ENCODE measurements at regions not wholly inside any gene's neighbourhood (a gene's known extent, or its start where the extent isn't known, plus 50 kb on each side); places are given as distances from the start of the nearest gene placed in this dataset.
A peak's percentile ranks its signal among the peaks of the same experiment; 100 is the strongest.
"Not testable (repeated sequence)": the region's sequence is repeated elsewhere in the genome, so short reads cannot be mapped to it uniquely, and the experiment has no call there.

DNA sequence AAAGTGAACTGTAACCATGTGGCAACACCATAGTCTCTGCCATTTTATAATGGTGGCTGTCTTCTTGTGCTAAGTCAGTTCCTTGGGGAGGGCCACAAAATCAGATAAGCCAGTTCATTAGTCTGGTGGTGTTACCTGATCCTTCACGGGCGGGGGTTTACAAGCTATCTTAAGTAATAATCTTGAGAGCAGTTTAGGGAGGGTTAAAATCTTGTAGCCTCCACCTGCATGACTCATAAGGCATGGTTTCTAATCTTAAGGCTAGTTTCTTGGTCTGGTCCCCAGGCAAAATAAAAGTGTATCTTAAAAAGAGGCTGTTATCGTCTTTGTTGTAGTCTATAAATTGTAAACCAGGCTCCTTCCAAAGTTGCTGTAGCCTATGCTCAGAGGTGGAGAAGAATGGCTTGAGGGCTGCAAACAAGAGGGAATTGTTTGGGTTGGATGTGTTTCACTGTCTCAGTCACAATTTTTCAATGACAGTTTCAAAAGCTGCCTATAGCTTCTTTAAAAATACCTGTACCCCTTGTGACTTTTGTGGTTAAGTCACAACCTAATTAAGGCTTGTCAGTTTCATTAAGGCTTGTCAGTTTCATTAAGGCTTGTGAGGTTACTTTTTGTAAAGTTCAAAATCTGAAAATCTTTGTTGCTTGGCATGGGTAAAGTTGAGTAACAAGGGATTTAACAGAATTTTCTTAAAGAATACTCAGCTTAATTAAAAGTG is 135.7 kb downstream of the RPS4Y2 start:
- DNase-seq (ENCODE audit: low spot score) = no peak

DNA sequence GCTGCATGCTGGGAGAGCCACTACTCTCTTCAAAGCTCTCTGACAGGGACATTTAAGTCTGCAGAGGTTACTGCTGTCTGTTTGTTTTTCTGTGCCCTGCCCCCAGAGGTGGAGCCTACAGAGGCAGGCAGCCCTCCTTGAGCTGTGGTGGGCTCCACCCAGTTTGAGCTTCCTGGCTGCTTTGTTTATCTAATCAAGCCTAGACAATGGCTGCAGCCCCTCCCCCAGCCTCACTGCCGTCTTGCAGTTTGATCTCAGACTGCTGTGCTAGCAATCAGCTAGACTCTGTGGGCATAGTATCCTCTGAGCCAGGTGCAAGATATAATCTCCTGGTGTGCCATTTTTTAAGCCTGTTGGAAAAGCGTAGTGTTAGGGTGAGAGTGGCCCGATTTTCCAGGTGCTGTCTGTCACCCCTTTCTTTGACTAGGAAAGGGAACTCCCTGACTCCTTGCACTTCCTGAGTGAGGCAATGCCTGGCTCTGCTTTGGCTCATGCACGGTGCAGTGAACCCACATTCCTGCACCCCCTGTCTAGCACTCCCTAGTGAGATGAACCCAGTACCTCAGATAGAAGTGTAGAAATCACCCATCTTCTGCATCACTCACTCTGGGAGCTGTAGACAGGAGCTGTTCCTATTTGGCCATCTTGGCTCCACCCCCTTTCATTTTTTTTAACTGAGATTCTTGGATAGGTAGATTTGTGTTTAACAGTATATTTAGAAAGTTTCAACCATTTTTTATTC is 169.6 kb downstream of the RPS4Y2 start:
- DNase-seq (ENCODE audit: low spot score) = peak; percentile 46

DNA sequence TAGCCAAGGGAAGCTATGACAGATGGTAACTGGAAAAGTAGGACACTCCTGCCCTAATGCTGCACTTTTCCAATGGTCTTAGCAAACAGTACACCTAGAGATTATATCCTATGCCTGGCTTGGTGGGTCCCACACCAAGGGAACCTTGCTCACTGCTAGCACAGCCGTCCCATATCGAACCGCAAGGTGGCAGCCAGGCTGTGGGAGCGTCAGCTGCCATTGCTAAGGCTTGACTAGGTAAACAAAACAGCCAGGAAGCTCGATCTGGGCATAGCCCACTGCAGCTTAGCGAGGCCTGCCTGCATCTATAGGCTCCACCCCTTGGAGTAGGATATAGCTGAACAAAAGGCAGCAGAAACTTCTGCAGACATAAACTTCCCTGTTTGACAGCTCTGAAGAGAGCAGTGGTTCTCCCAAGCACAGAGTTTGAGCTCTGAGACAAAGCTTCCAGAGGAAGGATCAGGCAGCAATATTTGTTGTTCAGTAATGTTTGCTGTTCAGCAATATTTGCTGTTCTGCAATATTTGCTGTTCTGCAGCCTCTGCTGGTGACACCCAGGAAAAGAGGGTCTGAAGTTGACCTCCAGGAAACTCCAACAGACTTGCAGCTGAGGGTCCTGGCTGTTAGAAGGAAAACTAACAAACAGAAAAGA is 173.9 kb downstream of the RPS4Y2 start:
- no peak for DNase-seq (ENCODE audit: low spot score)

DNA sequence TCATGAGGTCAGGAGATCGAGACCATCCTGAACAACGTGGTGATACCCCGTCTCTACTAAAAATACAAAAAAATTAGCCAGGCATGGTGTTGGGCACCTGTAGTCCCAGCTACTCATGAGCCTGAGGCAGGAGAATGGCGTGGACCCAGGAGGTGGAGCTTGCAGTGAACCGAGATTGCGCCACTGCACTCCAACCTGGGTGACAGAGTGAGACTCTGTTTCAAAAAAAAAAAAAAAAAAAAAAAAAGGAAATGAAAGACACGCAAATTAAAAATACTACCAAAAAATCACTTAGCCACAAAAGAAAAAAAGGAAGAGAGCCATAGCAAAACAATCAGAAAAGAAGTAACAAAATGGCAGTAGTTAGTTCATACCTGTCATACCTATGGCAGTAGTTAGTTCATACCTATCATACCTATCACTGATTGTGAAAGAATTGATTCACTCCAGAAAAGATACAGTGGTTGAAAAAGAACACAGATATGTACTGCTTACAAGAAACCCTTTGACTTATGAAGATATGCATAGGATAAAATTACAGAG is 180.9 kb downstream of the RPS4Y2 start:
- not testable (repeated sequence) for DNase-seq (ENCODE audit: low spot score)

DNA sequence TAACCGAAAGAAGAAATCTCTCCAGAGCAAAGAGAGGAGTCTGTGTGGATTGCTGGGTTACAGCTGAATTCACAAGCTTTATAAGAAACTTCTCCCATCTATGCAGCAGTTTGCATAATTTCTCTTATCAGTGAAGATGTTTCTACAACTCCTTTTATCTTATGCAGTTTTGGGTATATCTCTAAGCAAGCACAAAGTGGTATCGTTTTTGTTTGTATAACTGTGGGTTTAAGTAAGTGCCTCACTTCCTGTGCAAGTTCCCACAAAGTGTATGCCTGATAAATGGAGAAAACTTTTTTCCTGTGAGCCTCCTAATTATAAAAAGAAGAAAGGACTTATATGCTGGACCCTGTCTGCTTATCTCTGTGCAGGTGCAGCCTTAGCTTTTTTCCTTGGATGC is 205.6 kb downstream of the RPS4Y2 start:
- no peak for DNase-seq (ENCODE audit: low spot score)

DNA sequence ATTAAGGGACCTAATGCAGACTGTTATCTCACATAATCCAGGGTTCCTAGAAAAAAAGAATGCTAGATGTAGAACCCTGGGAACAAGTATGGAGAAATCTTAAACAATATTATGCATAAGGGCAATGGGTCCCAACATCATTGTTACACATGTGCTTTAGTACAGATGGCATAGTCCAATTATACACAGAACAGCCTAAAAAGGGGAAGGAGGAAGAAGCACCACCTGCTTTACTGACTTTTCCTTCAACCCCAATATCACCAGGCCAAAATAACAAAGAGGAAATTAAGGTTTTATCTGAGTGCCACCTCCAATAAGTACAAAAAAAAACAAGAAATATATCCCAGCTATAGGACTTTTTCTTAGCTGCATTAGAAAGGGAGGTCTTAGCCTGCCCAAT is 211.9 kb downstream of the RPS4Y2 start:
- no peak for DNase-seq (ENCODE audit: low spot score)

DNA sequence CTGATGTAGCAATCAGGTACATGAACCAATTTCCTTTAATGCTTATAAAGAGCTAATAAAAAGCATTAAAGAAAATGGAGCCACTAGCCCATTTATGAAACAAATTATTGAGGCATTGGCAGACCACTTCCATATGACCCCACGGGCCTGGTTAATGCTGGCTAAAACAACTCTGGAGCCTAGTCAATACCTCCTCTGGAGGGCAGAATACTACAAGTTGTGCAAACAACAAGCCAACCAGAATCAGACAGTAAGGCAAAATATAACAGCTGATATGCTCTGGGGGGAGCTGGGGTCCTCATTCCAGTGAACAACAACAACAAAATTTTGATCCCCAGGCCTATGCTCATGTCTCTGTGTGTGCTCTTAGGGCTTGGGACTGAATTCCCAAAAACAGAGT is 212.3 kb downstream of the RPS4Y2 start:
- peak; percentile 4 for DNase-seq (ENCODE audit: low spot score)

DNA sequence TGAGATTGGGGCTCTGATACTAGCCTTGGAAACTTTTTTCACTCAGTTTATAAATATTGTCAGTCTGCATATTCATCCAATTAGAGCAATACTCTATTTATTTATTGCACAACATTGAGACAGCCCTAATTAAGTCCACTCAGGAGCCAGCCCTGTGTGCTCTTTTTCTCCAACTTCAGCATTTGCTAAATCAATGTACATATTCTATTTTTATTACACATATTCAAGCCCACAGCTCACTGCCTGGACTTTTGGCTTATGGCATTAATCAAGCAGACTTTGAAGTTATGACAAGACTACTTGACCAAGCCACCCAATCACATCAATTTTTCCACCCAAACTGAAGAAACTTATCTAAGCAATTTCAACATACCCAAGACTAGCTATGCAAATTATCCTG is 215.5 kb downstream of the RPS4Y2 start:
- DNase-seq (ENCODE audit: low spot score) = no peak

DNA sequence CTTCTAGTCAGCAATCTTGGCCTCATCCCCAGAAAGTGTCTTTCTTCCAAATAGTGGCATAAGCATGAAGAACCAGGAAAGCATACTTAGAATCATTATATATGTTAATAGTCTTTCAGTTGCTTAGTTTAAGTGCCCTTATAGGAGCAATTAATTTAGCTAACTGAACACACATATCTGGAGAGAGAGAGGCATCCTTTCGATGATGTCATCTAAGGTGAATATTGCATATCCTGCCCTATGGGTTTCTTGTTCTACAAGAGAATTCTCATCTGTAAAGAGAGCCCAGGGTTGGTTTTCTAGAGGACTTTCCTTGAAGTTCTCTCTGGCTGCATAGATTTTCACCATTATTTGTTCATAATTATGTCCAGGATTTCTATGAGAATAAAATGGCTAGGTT is 230.1 kb downstream of the RPS4Y2 start:
- DNase-seq (ENCODE audit: low spot score) = no peak

DNA sequence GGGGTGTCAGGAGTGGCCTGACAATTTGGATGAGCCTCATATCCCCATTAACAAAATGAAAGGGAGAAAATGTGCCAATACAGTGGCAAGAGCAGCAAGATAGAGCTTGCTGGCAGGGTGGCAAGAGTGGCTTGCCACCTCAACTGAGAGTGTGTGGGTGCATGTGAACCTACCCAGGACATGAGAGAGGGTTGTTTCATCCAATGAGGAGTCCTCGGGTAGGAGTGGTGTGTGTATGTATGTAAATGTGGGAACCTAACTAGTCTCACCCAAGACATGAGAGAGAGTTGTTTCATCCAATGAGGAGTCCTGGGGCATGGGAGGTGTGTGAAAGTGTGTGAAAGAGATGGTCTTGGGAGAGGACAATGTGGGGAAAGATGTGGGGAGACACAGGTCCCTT is 234.2 kb downstream of the RPS4Y2 start:
- no peak for DNase-seq (ENCODE audit: low spot score)

DNA sequence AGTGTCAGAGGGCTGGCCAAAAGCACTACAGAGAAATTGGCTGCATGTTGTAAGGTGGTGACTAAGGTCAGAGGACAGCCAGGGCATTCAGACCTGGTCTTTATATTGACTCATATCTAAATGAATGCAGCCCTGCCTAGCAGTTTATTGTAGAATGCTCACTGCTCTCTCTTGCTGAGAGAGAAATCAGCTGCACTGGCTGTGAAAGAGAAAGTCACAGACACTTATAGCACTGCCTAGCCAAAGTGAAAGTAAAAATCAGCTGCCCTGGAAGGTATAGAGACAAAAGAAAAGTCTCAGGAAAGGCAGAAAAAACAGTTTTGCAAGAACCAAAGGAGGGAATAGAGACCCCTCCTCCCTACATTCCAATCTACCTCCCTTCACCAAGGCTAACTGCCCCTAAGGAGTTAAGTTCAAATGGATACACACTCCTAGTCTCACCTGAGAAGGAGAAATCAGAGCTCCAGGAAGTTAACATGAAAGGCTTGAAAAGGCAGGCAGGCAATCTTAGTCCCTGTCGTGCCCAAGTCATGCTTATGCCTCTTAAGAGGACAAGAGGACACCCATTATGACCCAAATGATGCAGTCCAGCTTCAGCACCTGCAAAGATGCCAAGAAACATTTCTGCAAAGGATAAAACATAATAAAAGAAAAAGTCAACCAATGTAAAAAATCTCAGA is 235.1 kb downstream of the RPS4Y2 start:
- peak; percentile 33 for DNase-seq (ENCODE audit: low spot score)

DNA sequence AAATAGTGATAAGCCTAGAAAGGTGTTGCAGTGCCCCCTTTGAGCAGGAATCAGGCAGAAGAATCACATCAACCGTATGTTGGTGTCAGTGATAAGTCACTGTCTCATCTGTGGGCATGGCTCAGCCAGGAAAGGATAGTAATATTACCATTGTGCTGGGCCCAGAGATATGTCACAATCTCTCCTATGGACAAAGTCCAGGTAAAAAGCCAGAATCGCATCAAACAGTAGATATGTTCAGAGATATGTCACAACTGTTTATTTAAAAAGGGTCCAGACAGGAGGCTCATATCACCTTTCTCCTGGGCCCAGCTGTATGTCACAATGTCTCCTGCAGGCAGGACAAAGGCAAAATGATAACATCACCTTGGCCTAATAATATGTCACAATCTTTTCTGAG is 241.4 kb downstream of the RPS4Y2 start:
- no peak for DNase-seq (ENCODE audit: low spot score)

DNA sequence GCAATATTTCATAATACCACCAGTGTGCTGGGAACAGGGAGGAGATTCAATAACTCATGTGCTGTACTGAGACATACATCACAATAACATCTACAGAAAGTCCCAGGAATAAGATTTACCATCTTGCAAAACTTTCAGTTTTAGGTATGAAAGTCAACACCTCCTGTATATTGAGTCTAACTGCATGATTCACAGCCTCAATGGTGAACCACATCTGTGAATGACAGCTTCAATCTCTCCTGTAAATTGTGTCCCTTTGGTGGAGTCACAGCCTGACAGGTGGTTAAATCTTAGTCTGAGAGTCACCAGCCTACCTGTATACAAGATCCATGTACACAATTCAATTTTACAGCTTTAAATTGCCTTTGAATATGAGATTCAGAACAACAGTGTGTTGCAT is 242.1 kb downstream of the RPS4Y2 start:
- DNase-seq (ENCODE audit: low spot score) = no peak

DNA sequence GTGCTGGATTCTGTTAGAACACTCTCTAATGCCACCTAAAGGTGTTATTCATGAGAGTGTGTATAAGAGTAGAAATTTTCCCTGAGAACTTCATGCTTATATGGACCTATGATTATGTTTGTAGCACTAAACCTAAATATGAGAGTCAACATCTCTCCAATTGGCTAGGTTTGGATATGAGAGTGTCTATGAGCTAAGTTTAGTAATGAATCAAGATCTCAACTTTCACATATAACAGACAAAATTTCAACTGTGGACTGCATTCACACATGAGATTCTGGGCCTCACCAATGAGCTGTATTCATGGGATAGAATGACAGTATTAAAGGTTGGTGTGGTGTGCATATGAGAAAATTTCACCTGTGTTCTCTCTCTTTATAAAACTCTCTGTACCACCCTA is 242.6 kb downstream of the RPS4Y2 start:
- DNase-seq (ENCODE audit: low spot score) = no peak

DNA sequence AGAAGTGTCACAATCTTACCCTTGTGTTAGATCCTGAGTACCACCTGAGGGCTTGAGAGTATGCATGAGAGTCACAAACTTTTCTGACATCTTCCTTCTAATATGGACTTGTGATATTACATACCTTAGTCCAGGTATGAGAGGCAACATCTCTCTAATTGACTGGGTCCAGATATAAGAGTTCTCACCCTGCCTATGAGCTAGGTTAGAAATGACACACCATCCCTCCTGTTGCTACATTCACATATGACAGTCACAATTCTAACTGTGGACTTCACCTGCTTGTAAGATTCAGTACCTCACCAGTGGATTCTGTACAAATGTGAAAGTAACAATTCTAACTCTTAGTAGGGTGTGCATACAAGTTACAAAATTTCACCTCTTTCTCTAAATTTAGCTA is 245.2 kb downstream of the RPS4Y2 start:
- DNase-seq (ENCODE audit: low spot score) = no peak

DNA sequence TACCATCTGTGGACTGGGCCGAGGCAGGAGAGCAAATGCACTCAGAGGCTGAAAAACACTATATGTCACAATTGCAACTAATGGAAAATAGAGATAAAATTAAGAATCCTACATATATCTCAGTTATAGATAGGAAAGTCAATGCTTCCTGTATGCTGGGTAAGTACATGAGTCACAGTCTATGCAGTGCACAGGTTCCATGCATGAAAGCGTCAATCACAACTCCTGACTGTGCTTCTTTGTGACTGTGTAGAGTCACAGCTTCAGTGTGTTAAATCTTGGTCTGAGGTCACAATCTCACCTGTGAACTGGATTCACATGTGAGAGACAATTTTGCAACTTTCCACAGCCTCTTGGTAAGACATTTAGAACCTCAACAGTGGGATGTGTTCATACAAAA is 247.2 kb downstream of the RPS4Y2 start:
- DNase-seq (ENCODE audit: low spot score) = no peak

DNA sequence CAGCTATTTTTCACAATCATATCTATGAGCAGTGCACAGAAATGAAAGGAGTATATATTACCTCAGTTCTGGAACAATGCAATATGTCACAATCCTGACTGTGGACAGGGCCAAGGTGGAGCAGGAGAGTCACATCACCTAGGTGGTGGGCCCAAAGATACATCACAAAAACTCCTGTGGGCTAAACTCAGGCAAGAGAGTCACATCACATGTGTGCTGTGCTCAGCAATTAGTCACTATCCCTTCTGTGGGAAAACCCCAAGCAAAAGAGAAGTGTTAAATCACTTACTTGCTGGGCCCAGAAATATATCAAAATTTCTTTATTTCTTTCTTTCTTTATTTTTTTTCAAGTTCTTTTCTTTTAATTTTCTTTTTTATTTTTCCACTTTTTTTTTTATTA is 249.6 kb downstream of the RPS4Y2 start:
- no peak for DNase-seq (ENCODE audit: low spot score)

DNA sequence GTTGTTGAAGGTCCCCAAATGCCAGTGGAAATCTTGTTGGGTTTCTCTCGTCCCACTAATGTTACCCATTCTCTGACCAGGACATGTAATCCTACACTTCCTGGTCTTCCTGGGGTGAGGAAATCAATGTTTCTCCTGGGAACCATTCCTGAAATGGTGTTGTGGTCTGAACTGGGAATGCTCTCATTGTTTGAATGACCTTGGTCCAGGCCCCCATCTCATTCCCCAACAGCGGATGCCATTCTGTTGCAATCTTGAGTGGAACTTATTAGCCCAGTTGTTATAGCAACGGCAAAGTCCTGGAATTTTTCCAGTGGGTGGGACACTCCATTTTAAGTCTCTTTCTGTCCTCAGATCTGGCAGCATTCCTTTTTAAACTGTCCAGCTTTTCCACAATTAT is 265.9 kb downstream of the RPS4Y2 start:
- no peak for DNase-seq (ENCODE audit: low spot score)

DNA sequence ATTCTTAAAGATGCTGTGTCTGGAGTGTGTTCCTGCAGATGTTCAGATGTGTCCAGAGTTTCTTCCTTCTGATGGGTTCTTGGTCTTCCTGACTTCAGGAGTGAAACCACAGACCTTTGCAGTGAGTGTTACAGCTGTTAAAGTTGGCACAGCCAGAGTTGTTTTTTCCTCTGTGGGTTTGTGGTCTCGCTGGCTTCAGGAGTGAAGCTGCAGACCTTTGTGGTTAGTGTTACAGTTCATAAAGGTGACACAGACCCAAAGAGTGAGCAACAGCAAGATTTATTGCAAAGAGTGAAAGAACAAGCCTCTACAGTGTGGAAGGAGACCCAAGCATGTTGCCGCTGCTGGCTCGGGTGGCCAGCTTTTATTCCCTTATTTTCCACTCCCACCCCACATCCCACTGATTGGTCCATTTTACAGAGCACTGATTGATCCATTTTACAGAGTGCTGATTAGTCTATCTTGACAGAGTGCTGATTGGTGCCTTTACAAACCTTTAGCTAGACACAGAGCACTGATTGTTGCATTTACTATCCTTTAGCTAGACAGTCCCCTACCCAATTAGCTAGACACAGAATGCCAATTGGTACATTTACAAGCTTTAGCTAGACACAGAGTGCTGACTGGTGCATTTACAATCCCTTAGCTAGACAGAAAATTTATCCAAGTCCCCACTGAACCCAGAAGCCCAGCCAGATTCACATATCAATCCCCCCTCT is 266.6 kb downstream of the RPS4Y2 start:
- DNase-seq (ENCODE audit: low spot score) = peak; percentile 34

DNA sequence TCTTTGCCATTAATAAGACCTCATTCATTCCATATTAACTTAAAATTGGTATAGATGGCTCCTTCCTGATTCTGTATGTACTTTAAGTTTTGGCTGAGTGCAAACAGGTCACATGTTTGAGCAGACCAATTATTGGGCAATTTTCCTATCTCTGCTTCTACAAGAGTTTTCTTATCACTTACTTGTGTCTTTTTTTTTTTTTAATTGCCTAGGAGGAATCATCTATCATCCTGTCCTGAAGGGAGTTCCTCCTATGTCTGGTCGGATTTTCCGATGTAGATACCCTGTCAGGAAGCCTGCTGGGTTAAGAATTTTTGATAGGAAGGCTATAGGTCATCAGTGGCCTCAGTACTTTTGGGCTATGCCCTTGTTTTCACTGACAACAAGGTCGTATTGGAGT is 268.0 kb downstream of the RPS4Y2 start:
- DNase-seq (ENCODE audit: low spot score) = no peak

DNA sequence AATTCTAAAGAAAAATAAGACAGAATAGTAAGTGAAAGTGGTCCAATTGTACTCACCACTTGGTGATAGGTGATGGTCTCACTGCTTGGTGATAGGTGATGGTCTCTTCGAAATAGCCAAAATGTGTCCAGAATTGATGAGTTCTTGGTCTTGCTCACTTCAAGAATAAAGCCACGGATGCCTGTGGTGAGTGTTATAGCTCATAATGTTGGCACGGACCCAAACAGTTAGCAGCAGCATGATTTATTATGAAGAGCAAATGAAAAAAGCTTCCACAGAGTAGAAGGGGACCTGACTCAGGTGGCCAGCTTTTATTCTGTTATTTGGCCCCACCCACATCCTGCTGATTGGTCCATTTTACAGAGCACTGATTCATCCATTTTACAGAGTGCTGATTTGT is 272.6 kb downstream of the RPS4Y2 start:
- no peak for DNase-seq (ENCODE audit: low spot score)

DNA sequence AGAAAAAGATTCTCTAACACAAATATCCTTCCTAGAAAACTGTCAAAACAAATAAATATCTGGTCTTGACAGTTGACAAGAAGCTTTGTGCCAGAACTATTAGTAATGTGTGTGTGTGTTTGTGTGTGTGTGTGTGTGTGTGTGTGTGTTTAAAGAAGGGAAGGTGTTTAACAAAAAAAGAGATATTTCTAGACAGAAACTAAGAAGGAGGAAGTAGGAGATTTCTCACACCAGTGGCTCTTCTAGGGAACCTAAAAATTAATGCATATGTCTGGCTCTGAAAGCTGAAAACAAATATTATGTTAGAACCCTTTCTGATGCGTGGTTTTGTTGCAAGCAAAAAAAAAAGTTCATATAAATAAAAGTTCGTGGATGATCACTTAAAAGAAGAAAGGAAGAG is 277.5 kb downstream of the RPS4Y2 start:
- no peak for DNase-seq (ENCODE audit: low spot score)
